G401 (cell line): ENCODE measurements at regions not wholly inside any gene's neighbourhood (a gene's known extent, or its start where the extent isn't known, plus 50 kb on each side); places are given as distances from the start of the nearest gene placed in this dataset.
"Not testable (repeated sequence)": the region's sequence is repeated elsewhere in the genome, so short reads cannot be mapped to it uniquely, and the experiment has no call there.

Experiments
- DNase-seq: peaks from one replicate; pipeline ENCODE4 v3.0.0-alpha.2; 2015; ENCODE audit warnings: low spot score
- in situ Hi-C: cut with HindIII; loops from 2 replicates; pipeline ENCODE4 v1.10.0; 2016; ENCODE audit warnings: low sequenced_read_pairs, mixed read lengths

GRCh38 chr14:99995700-99996356 is 69.4 kb upstream of the EVL start:
- in situ Hi-C loops = no loop called here
- peak; percentile 56 for DNase-seq

- DNase-seq = no peak
- in situ Hi-C loops = no loop called here
These were observed 68.2 kb upstream of the EVL start for GRCh38 chr14:99996951-99997571.

- in situ Hi-C loops, DNase-seq: not testable (repeated sequence)
These were observed 64.8 kb upstream of the EVL start for GRCh38 chr14:100000398-100000797.

GRCh38 chr14:100004392-100004791 is 60.8 kb upstream of the EVL start:
- no peak for DNase-seq
- in situ Hi-C loops = no loop called here

- in situ Hi-C loops = no loop called here
- DNase-seq = no peak
These were observed 58.0 kb upstream of the EVL start for GRCh38 chr14:100007254-100007653.

- DNase-seq, in situ Hi-C loops: not testable (repeated sequence)
These were observed 55.4 kb upstream of the EVL start for GRCh38 chr14:100009802-100010201.

- in situ Hi-C loops = no loop called here
- no peak for DNase-seq
These were observed 54.5 kb upstream of the EVL start for GRCh38 chr14:100010679-100011078.

- in situ Hi-C loops = no loop called here
- no peak for DNase-seq
These were observed 53.4 kb upstream of the EVL start for GRCh38 chr14:100011628-100012325.

- DNase-seq = no peak
These were observed 52.5 kb upstream of the EVL start for GRCh38 chr14:100012478-100013327.

GRCh38 chr14:100015251-100015655 is 50.0 kb upstream of the EVL start:
- in situ Hi-C loops = no loop called here
- DNase-seq = no peak

More at GRCh38 chr14:100012478-100013327, 52.5 kb upstream of the EVL start:
- in situ Hi-C loops = no loop called here
